ENCODE measurements at regions not wholly inside any gene's neighbourhood (a gene's known extent, or its start where the extent isn't known, plus 50 kb on each side); places are given as distances from the start of the nearest gene placed in this dataset.
"Not testable (repeated sequence)": the region's sequence is repeated elsewhere in the genome, so short reads cannot be mapped to it uniquely, and the experiment has no call there.

GRCh38 chr1:229913489-229913888 lies 153.5 kb upstream of the GALNT2 start:
- no peaks in the 10 kb centered on the region for H3K79me2 ChIP-seq (ENCODE audit: control insufficient read depth, insufficient read depth, low read length, poor library complexity)
- H2BK12ac ChIP-seq (ENCODE audit: low read length), result no peak overlapping the region
- no peak overlapping the region for H3K4me3 ChIP-seq (ENCODE audit: low read depth, low read length)
- no peak overlapping the region for H3K27ac ChIP-seq (ENCODE audit: low read depth, low read length)
- H3K36me3 ChIP-seq (ENCODE audit: control insufficient read depth in 1 of 2, insufficient read depth in 2 of 2, low read length in 2 of 2), result no peaks in the 10 kb centered on the region
- H3K9ac ChIP-seq (ENCODE audit: low read length), result no peak overlapping the region
- no peaks in the 10 kb centered on the region for H3K27me3 ChIP-seq (ENCODE audit: insufficient read depth, low read length)
- WGBS (ENCODE audit: extremely low coverage, insufficient coverage, insufficient read length), result no CpG with 5 or more reads among the region's 1 CpG
- no peaks in the 10 kb centered on the region for H3K79me1 ChIP-seq (ENCODE audit: low read length)
- H2AK5ac ChIP-seq (ENCODE audit: low read length), result no peak overlapping the region
- no peak overlapping the region for H3K14ac ChIP-seq (ENCODE audit: low read length)
- no peak overlapping the region for H3K23ac ChIP-seq (ENCODE audit: low read length)
- H3K9me3 ChIP-seq (ENCODE audit: insufficient read depth, low read depth, low read length), result no peaks in the 10 kb centered on the region
- no peak overlapping the region for H3K18ac ChIP-seq (ENCODE audit: low read length)
- DNase-seq, result no peak
- no peak overlapping the region for H3K4me2 ChIP-seq (ENCODE audit: low read length)
- H4K12ac ChIP-seq (ENCODE audit: low read depth, low read length), result no peak overlapping the region
- no peak overlapping the region for H4K8ac ChIP-seq (ENCODE audit: low read depth, low read length)
- no peak overlapping the region for H2BK120ac ChIP-seq (ENCODE audit: insufficient read depth, low read length, poor library complexity)
- H3K4me1 ChIP-seq (ENCODE audit: control insufficient read depth in 1 of 2, insufficient read depth in 2 of 2, low read length in 2 of 2), result no peaks in the 10 kb centered on the region
- no peak overlapping the region for H2AFZ ChIP-seq (ENCODE audit: insufficient read depth, low read length, poor library complexity)
- no peak overlapping the region for H4K91ac ChIP-seq (ENCODE audit: low read depth, low read length)
- no peak overlapping the region for H3K4ac ChIP-seq (ENCODE audit: low read depth, low read length)
- no peak overlapping the region for H2BK5ac ChIP-seq (ENCODE audit: low read depth, low read length, poor library complexity)

- not testable (repeated sequence) for H2BK120ac ChIP-seq (ENCODE audit: insufficient read depth, low read length, poor library complexity); H4K91ac ChIP-seq (ENCODE audit: low read depth, low read length); H4K12ac ChIP-seq (ENCODE audit: low read depth, low read length); H3K36me3 ChIP-seq (ENCODE audit: control insufficient read depth in 1 of 2, insufficient read depth in 2 of 2, low read length in 2 of 2); H4K8ac ChIP-seq (ENCODE audit: low read depth, low read length); H3K4me3 ChIP-seq (ENCODE audit: low read depth, low read length); H3K27me3 ChIP-seq (ENCODE audit: insufficient read depth, low read length); DNase-seq; H3K27ac ChIP-seq (ENCODE audit: low read depth, low read length); H3K14ac ChIP-seq (ENCODE audit: low read length); H3K4me2 ChIP-seq (ENCODE audit: low read length); H3K23ac ChIP-seq (ENCODE audit: low read length); H2AFZ ChIP-seq (ENCODE audit: insufficient read depth, low read length, poor library complexity); H3K79me1 ChIP-seq (ENCODE audit: low read length); H3K4me1 ChIP-seq (ENCODE audit: control insufficient read depth in 1 of 2, insufficient read depth in 2 of 2, low read length in 2 of 2); H3K9me3 ChIP-seq (ENCODE audit: insufficient read depth, low read depth, low read length); H3K79me2 ChIP-seq (ENCODE audit: control insufficient read depth, insufficient read depth, low read length, poor library complexity); H2AK5ac ChIP-seq (ENCODE audit: low read length); H3K18ac ChIP-seq (ENCODE audit: low read length); H3K4ac ChIP-seq (ENCODE audit: low read depth, low read length); H2BK12ac ChIP-seq (ENCODE audit: low read length); H3K9ac ChIP-seq (ENCODE audit: low read length); H2BK5ac ChIP-seq (ENCODE audit: low read depth, low read length, poor library complexity)
- WGBS (ENCODE audit: extremely low coverage, insufficient coverage, insufficient read length), result no CpG with 5 or more reads among the region's 10 CpGs
These were observed 147.6 kb upstream of the GALNT2 start for GRCh38 chr1:229919488-229919887.

- H3K4ac ChIP-seq (ENCODE audit: low read depth, low read length), result no peak overlapping the region
- H4K8ac ChIP-seq (ENCODE audit: low read depth, low read length), result no peak overlapping the region
- H3K27me3 ChIP-seq (ENCODE audit: insufficient read depth, low read length), result no peaks in the 10 kb centered on the region
- H3K79me1 ChIP-seq (ENCODE audit: low read length), result no peaks in the 10 kb centered on the region
- H3K79me2 ChIP-seq (ENCODE audit: control insufficient read depth, insufficient read depth, low read length, poor library complexity), result no peaks in the 10 kb centered on the region
- H3K4me1 ChIP-seq (ENCODE audit: control insufficient read depth in 1 of 2, insufficient read depth in 2 of 2, low read length in 2 of 2), result no peaks in the 10 kb centered on the region
- no peaks in the 10 kb centered on the region for H3K9me3 ChIP-seq (ENCODE audit: insufficient read depth, low read depth, low read length)
- H3K9ac ChIP-seq (ENCODE audit: low read length), result no peak overlapping the region
- H3K4me3 ChIP-seq (ENCODE audit: low read depth, low read length), result no peak overlapping the region
- no peak overlapping the region for H2BK5ac ChIP-seq (ENCODE audit: low read depth, low read length, poor library complexity)
- no peaks in the 10 kb centered on the region for H3K36me3 ChIP-seq (ENCODE audit: control insufficient read depth in 1 of 2, insufficient read depth in 2 of 2, low read length in 2 of 2)
- no peak for DNase-seq
- no peak overlapping the region for H3K14ac ChIP-seq (ENCODE audit: low read length)
- no peak overlapping the region for H3K27ac ChIP-seq (ENCODE audit: low read depth, low read length)
- H3K18ac ChIP-seq (ENCODE audit: low read length), result no peak overlapping the region
- no peak overlapping the region for H2AK5ac ChIP-seq (ENCODE audit: low read length)
- no peak overlapping the region for H4K91ac ChIP-seq (ENCODE audit: low read depth, low read length)
- H3K4me2 ChIP-seq (ENCODE audit: low read length), result no peak overlapping the region
- no peak overlapping the region for H2BK12ac ChIP-seq (ENCODE audit: low read length)
- H2AFZ ChIP-seq (ENCODE audit: insufficient read depth, low read length, poor library complexity), result no peak overlapping the region
- WGBS (ENCODE audit: extremely low coverage, insufficient coverage, insufficient read length), result no CpG with 5 or more reads among the region's 2 CpGs
- no peak overlapping the region for H4K12ac ChIP-seq (ENCODE audit: low read depth, low read length)
- H3K23ac ChIP-seq (ENCODE audit: low read length), result no peak overlapping the region
- H2BK120ac ChIP-seq (ENCODE audit: insufficient read depth, low read length, poor library complexity), result no peak overlapping the region
These were observed 146.4 kb upstream of the GALNT2 start for GRCh38 chr1:229920683-229921082.

GRCh38 chr1:229922249-229922648 lies 144.8 kb upstream of the GALNT2 start:
- no peaks in the 10 kb centered on the region for H3K9me3 ChIP-seq (ENCODE audit: insufficient read depth, low read depth, low read length)
- H2BK12ac ChIP-seq (ENCODE audit: low read length), result no peak overlapping the region
- H3K27me3 ChIP-seq (ENCODE audit: insufficient read depth, low read length), result no peaks in the 10 kb centered on the region
- H2AK5ac ChIP-seq (ENCODE audit: low read length), result no peak overlapping the region
- no CpG with 5 or more reads among the region's 7 CpGs for WGBS (ENCODE audit: extremely low coverage, insufficient coverage, insufficient read length)
- no peak overlapping the region for H3K4me3 ChIP-seq (ENCODE audit: low read depth, low read length)
- no peaks in the 10 kb centered on the region for H3K4me1 ChIP-seq (ENCODE audit: control insufficient read depth in 1 of 2, insufficient read depth in 2 of 2, low read length in 2 of 2)
- no peak overlapping the region for H3K14ac ChIP-seq (ENCODE audit: low read length)
- H2BK5ac ChIP-seq (ENCODE audit: low read depth, low read length, poor library complexity), result no peak overlapping the region
- no peak overlapping the region for H4K8ac ChIP-seq (ENCODE audit: low read depth, low read length)
- H3K79me2 ChIP-seq (ENCODE audit: control insufficient read depth, insufficient read depth, low read length, poor library complexity), result no peaks in the 10 kb centered on the region
- no peak overlapping the region for H4K91ac ChIP-seq (ENCODE audit: low read depth, low read length)
- H3K18ac ChIP-seq (ENCODE audit: low read length), result no peak overlapping the region
- H3K4ac ChIP-seq (ENCODE audit: low read depth, low read length), result no peak overlapping the region
- DNase-seq, result no peak
- no peak overlapping the region for H3K23ac ChIP-seq (ENCODE audit: low read length)
- no peak overlapping the region for H3K27ac ChIP-seq (ENCODE audit: low read depth, low read length)
- H3K36me3 ChIP-seq (ENCODE audit: control insufficient read depth in 1 of 2, insufficient read depth in 2 of 2, low read length in 2 of 2), result no peaks in the 10 kb centered on the region
- no peak overlapping the region for H2BK120ac ChIP-seq (ENCODE audit: insufficient read depth, low read length, poor library complexity)
- H2AFZ ChIP-seq (ENCODE audit: insufficient read depth, low read length, poor library complexity), result no peak overlapping the region
- no peaks in the 10 kb centered on the region for H3K79me1 ChIP-seq (ENCODE audit: low read length)
- H3K9ac ChIP-seq (ENCODE audit: low read length), result no peak overlapping the region
- no peak overlapping the region for H4K12ac ChIP-seq (ENCODE audit: low read depth, low read length)
- H3K4me2 ChIP-seq (ENCODE audit: low read length), result no peak overlapping the region
